Osteoblast (primary cell): ENCODE measurements at regions not wholly inside any gene's neighbourhood (a gene's known extent, or its start where the extent isn't known, plus 50 kb on each side); places are given as distances from the start of the nearest gene placed in this dataset.

Experiments
- DNase-seq: peaks from one replicate; pipeline ENCODE4 v3.0.0; 2011; ENCODE audit warnings: low spot score, mixed read lengths; ENCODE audit not compliant: insufficient read length; ENCODE audit errors: missing footprints
- H2AFZ ChIP-seq: 2 replicates; pipeline ENCODE4 v1.6.0; 2011; ENCODE audit warnings: mild to moderate bottlenecking, low read length
- H3K27ac ChIP-seq: 2 replicates; pipeline ENCODE4 v1.5.1; 2011; ENCODE audit warnings: mild to moderate bottlenecking, low read depth, low read length, moderate library complexity
- H3K27me3 ChIP-seq: 2 replicates; pipeline ENCODE4 v1.6.0; 2012; ENCODE audit warnings: mild to moderate bottlenecking, control low read depth, inconsistent platforms, low read length, moderate library complexity; ENCODE audit not compliant: insufficient read depth
- H3K36me3 ChIP-seq: 2 replicates; pipeline ENCODE4 v1.5.1; 2011; ENCODE audit warnings: mild to moderate bottlenecking, low read length, control low read depth, moderate library complexity; ENCODE audit not compliant: insufficient read depth
- H3K4me1 ChIP-seq: 2 replicates; pipeline ENCODE4 v1.5.1; 2011; ENCODE audit warnings: mild to moderate bottlenecking, low read length, control low read depth, moderate library complexity; ENCODE audit not compliant: insufficient read depth
- H3K4me2 ChIP-seq: 2 replicates; pipeline ENCODE4 v1.6.0; 2011; ENCODE audit warnings: mild to moderate bottlenecking, low read length; ENCODE audit not compliant: insufficient read depth
- H3K4me3 ChIP-seq: fragments of 200-600 bp; sonication (generic); 3 replicates; pipeline ENCODE4 v1.5.1; 2012; ENCODE audit warnings: mild to moderate bottlenecking, low read length, inconsistent platforms; ENCODE audit not compliant: insufficient read depth
- H3K79me2 ChIP-seq: 2 replicates; pipeline ENCODE4 v1.6.0; 2012; ENCODE audit warnings: mild to moderate bottlenecking, low read length, control low read depth, inconsistent platforms; ENCODE audit not compliant: insufficient read depth
- H3K9me3 ChIP-seq: 2 replicates; pipeline ENCODE4 v1.5.1; 2011; ENCODE audit warnings: low read depth, low read length, control low read depth
- H4K20me1 ChIP-seq: 2 replicates; pipeline ENCODE4 v1.6.0; 2012; ENCODE audit warnings: mild to moderate bottlenecking, low read length, control low read depth; ENCODE audit not compliant: insufficient read depth
- CTCF ChIP-seq: IDR thresholded peaks from 2 replicates; pipeline ENCODE4 v1.5.1; 2011; ENCODE audit warnings: mild to moderate bottlenecking, low read depth, low read length, moderate library complexity; ENCODE audit errors: extremely low read depth

GRCh38 chr17:74123350-74123749 is 80.1 kb upstream of the RPL38 start:
- DNase-seq: no peak
- no peak for TF ChIP-seq CTCF
- Histone ChIP-seq H3K4me2 (no peak overlapping the region), H2AFZ (no peak overlapping the region), H3K36me3 (no peaks in the 10 kb centered on the region), H3K27me3 (no peaks in the 10 kb centered on the region), H3K4me3 (no peak overlapping the region), H4K20me1 (no peaks in the 10 kb centered on the region), H3K27ac (no peak overlapping the region), H3K79me2 (no peaks in the 10 kb centered on the region), H3K9me3 (no peaks in the 10 kb centered on the region), H3K4me1 (peaks cover 3% of the 10 kb centered on the region)

GRCh38 chr17:74123866-74124444 is 79.5 kb upstream of the RPL38 start:
- Histone ChIP-seq H4K20me1 (no peaks in the 10 kb centered on the region), H2AFZ (no peak overlapping the region), H3K4me3 (no peak overlapping the region), H3K79me2 (no peaks in the 10 kb centered on the region), H3K4me1 (peaks cover 3% of the 10 kb centered on the region), H3K4me2 (no peak overlapping the region), H3K9me3 (no peaks in the 10 kb centered on the region), H3K36me3 (no peaks in the 10 kb centered on the region), H3K27me3 (no peaks in the 10 kb centered on the region), H3K27ac (no peak overlapping the region)
- DNase-seq: no peak
- TF ChIP-seq CTCF: no peak

- H3K4me1 ChIP-seq: peaks cover 3% of the 10 kb centered on the region
- H3K4me3 ChIP-seq: no peak overlapping the region
- no peaks in the 10 kb centered on the region for H4K20me1 ChIP-seq
- H3K27me3 ChIP-seq: no peaks in the 10 kb centered on the region
- no peak for TF ChIP-seq CTCF
- H3K36me3 ChIP-seq: no peaks in the 10 kb centered on the region
- H2AFZ ChIP-seq: no peak overlapping the region
- H3K79me2 ChIP-seq: no peaks in the 10 kb centered on the region
- no peaks in the 10 kb centered on the region for H3K9me3 ChIP-seq
- DNase-seq: no peak
- no peak overlapping the region for H3K4me2 ChIP-seq
- H3K27ac ChIP-seq: no peak overlapping the region
Observed at GRCh38 chr17:74125156-74125555, 78.3 kb upstream of the RPL38 start.

- Histone ChIP-seq H3K36me3 (no peaks in the 10 kb centered on the region), H3K27ac (no peak overlapping the region)
Observed at GRCh38 chr17:74126179-74126900, 77.1 kb upstream of the RPL38 start.

More at GRCh38 chr17:74126179-74126900, 77.1 kb upstream of the RPL38 start:
- H4K20me1 ChIP-seq: no peaks in the 10 kb centered on the region
- H3K4me2 ChIP-seq: no peak overlapping the region
- H3K79me2 ChIP-seq: no peaks in the 10 kb centered on the region
- H3K4me3 ChIP-seq: no peak overlapping the region
- H2AFZ ChIP-seq: no peak overlapping the region
- no peaks in the 10 kb centered on the region for H3K27me3 ChIP-seq
- H3K9me3 ChIP-seq: no peaks in the 10 kb centered on the region
- DNase-seq: no peak
- peaks cover 3% of the 10 kb centered on the region for H3K4me1 ChIP-seq
- TF ChIP-seq CTCF: no peak
